Stimulated activated effector memory CD8-positive, alpha-beta T cell treated with anti-CD3 and anti-CD28 coated beads, Interleukin-12 subunit alpha, Interleukin-12 subunit beta, amount 100 ng/mL, for 72 hours (primary cell): ENCODE measurements at regions not wholly inside any gene's neighbourhood (a gene's known extent, or its start where the extent isn't known, plus 50 kb on each side); places are given as distances from the start of the nearest gene placed in this dataset.

Experiments used
- ATAC-seq: fragments of 150-1000 bp; cut with Tn5 transposase; 2 replicates; pipeline ENCODE4 v1.10.0; 2021
- DNase-seq, 2 donors: peaks; one replicate each; pipeline ENCODE4 v3.0.0; 2021 to 2022; ENCODE audit warnings: low spot score in 2 of 2
- H3K27ac Mint-ChIP-seq: one replicate; pipeline ENCODE4 v1.8.0; 2022; ENCODE audit warnings: mild to moderate bottlenecking, mixed read lengths
- H3K36me3 Mint-ChIP-seq: one replicate; pipeline ENCODE4 v1.8.0; 2022; ENCODE audit warnings: mild to moderate bottlenecking, mixed read lengths
- H3K4me1 Mint-ChIP-seq: one replicate; pipeline ENCODE4 v1.8.0; 2022; ENCODE audit warnings: mixed read lengths
- H3K4me3 Mint-ChIP-seq: one replicate; pipeline ENCODE4 v1.8.0; 2022; ENCODE audit warnings: mild to moderate bottlenecking, mixed read lengths
- H3K9me3 Mint-ChIP-seq: one replicate; pipeline ENCODE4 v1.8.0; 2022; ENCODE audit warnings: mixed read lengths

DNA sequence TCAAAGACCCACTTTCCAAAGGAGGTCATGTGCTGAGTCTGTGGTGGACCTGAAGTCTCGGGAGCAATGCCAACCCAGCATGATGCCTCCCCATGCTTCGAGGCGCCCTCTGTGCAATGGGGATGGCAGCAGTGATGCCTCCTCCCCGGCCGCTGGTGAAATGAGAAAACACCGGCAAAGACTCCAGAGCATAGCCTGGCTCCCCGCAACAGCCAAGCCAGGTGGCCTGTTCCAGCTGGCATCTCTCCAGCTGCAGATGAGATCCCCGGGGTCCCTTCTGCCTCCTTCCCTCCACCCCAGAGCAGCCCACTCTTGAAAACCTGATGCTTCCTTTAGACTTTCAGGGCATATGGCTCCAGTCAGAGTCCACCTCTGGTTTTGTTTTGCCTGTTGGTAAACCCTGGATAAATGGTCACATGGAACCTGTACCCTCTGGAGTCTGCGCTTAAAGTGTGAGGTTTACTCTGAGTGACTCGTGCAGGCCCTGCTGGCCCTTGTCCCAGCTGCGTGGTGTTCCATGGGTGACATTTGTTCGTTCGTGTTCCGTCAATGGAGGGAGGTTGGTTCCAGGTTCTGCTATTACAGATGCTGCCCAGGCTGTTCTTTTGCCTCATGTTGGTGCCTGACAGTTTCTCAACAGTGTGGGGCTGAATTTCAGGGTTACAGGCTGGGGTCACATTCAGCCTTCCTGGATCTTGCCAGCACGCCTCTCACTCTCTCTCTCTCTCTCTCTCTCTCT lies 181.8 kb upstream of the CIBAR2 start:
- Mint-ChIP-seq H3K4me1 (no peaks in the 10 kb centered on the region), H3K9me3 (no peaks in the 10 kb centered on the region), H3K36me3 (peaks cover 5% of the 10 kb centered on the region), H3K27ac (no peak overlapping the region), H3K4me3 (no peak overlapping the region)
- ATAC-seq (no peak), DNase-seq (no peak)

DNA sequence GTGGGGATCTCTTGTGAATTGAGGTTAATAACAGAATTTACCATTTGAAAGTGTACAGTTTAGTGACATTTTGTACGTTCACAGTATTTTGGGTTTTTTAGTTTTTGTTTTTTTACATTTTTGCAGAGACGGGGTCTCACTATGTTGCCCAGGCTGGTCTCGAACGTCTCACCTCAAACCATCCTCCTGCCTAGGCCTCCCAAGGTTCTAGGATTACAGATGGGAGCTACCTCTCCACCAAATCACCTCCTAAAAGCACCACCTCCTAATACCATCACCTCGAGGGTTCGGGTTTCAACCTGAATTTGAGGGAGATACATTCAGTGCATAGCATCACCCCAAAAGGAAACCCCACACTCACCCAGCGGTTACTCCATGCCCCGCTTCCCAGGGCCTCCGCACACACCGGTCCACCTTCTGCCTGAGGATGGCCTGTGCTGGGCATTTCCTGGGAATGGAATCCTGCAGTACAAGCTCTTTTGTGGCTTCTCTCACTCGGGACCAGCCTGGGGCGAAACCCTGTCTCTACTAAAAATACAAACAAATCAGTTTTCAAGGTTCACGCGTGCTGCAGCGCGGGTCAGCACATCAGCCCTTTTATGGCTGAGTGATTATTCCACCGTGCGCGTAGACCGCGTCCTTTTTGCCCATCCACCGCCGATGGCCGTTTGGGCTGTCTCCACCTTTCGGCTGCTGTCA lies 182.7 kb upstream of the CIBAR2 start:
- Mint-ChIP-seq H3K4me1 (no peaks in the 10 kb centered on the region), H3K9me3 (no peaks in the 10 kb centered on the region), H3K4me3 (no peak overlapping the region), H3K27ac (no peak overlapping the region), H3K36me3 (peaks cover 5% of the 10 kb centered on the region)
- no peak for DNase-seq
- ATAC-seq, result no peak

DNA sequence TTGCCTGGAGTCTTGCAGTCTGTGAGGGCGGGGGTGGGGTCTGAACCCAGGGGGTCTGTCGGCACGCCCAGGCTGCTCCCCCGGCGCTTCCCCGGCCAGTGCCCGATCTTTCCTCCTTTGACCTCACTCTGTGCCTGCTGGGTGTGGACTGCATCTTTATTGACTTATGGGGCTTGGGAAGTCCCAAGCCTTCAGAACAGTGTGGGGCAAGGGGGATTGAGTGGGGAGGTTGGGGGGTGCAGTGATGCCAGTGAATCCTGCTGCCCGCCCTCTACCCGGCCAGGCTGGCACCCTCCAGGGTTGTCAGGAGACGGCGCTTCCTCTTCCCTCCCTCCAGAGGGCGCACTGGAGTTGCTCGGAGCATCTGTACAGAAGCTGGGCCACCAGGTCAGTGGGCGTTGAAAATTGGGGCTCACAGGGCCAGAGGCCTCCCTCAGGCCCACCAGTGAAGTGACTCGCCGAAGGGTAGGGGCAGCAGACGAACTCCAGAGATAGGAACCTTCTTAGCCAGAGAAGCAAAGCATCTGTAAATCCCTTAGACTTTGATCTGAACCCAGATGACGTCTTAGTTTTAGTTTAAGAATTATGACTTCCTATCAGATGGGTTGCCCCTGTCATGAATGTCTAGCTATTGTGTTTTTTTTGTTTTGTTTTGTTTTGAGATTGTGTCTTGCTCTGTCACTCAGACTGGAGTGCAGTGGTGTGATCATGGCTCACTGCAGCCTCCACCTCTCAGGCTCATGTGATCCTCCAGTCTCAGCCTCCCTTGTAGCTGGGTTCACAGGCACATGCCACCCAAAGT lies 184.8 kb upstream of the CIBAR2 start:
- H3K4me1 Mint-ChIP-seq, result no peaks in the 10 kb centered on the region
- H3K9me3 Mint-ChIP-seq, result no peaks in the 10 kb centered on the region
- peaks cover 5% of the 10 kb centered on the region for H3K36me3 Mint-ChIP-seq
- ATAC-seq (peak; percentile 74), DNase-seq (peak; percentile 54 to 76)
- H3K4me3 Mint-ChIP-seq, result no peak overlapping the region
- H3K27ac Mint-ChIP-seq, result no peak overlapping the region

DNA sequence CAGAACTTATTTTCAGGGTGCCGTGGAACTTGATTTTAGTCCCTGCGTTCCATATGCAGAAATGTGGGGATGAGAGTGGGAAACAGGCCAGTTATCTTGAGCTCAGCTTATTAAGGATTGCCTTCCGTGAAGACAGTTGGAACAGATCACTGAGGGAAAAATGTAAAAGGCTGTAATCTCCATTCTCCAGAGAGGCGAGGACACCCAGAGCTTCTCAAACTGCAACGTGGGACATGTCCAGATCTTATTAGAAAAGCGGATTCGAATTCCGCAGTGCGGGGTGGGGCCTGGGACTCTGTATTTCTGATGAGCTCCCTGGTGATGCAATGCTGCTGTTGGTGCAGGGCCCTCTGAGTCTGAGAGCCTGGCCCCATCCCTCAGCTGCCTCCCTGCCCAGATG lies 185.6 kb upstream of the CIBAR2 start:
- no peak for DNase-seq
- Mint-ChIP-seq H3K36me3 (peaks cover 5% of the 10 kb centered on the region), H3K27ac (no peak overlapping the region), H3K4me3 (no peak overlapping the region), H3K4me1 (peaks cover 4% of the 10 kb centered on the region), H3K9me3 (no peaks in the 10 kb centered on the region)
- no peak for ATAC-seq

DNA sequence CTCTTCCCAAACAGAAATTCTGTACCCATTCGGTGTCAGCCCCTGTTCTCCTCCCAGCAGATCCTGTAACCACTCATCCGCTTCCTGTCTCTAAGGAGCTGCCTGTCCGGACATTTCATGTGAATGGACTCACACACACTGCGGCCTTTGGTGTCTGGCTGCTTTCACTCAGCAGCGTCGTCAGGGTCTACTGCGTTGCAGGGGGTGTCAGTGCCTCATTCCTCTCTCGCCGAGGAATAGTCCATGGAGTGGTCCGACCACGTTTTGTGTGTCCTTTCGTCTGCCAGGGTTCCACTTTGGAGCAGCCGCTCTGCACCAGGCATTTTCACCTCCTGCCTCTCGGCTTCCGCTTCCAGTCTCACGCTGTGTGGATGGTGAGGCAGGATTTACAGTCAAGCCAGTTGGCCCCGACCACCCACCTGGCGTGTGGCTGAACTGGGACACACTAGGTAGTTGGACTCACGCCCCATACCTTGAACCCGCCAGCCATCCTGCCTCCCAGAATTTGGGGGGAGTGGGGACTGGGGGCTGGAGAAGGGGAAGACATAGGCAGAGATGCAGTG lies 188.2 kb upstream of the CIBAR2 start:
- H3K4me1 Mint-ChIP-seq, result peaks cover 12% of the 10 kb centered on the region
- no peaks in the 10 kb centered on the region for H3K36me3 Mint-ChIP-seq
- ATAC-seq, result no peak
- no peaks in the 10 kb centered on the region for H3K9me3 Mint-ChIP-seq
- no peak overlapping the region for H3K27ac Mint-ChIP-seq
- H3K4me3 Mint-ChIP-seq, result no peak overlapping the region
- DNase-seq, result no peak

DNA sequence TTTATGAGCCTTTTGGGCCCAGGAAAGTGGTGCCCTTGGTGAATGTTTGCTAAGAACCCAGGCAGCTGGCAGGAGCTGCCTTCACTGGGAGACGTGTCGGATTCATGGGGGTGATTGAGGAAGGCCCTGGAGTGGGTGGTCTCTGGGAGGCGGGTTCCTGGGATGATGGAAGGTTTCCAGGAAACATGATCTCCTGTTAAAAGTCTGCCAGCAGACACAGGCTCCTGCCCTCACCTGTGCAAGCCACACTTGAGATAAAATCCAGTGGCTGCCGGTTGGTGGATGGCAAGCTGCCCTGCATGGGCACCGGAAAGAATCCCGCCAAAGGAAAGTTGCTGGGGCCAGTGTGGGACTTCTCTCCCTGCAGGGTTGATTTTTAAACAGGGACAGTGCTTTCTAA lies 189.0 kb upstream of the CIBAR2 start:
- Mint-ChIP-seq H3K4me3 (no peak overlapping the region), H3K27ac (no peak overlapping the region), H3K9me3 (no peaks in the 10 kb centered on the region), H3K4me1 (peaks cover 17% of the 10 kb centered on the region), H3K36me3 (no peaks in the 10 kb centered on the region)
- DNase-seq (no peak), ATAC-seq (no peak)

DNA sequence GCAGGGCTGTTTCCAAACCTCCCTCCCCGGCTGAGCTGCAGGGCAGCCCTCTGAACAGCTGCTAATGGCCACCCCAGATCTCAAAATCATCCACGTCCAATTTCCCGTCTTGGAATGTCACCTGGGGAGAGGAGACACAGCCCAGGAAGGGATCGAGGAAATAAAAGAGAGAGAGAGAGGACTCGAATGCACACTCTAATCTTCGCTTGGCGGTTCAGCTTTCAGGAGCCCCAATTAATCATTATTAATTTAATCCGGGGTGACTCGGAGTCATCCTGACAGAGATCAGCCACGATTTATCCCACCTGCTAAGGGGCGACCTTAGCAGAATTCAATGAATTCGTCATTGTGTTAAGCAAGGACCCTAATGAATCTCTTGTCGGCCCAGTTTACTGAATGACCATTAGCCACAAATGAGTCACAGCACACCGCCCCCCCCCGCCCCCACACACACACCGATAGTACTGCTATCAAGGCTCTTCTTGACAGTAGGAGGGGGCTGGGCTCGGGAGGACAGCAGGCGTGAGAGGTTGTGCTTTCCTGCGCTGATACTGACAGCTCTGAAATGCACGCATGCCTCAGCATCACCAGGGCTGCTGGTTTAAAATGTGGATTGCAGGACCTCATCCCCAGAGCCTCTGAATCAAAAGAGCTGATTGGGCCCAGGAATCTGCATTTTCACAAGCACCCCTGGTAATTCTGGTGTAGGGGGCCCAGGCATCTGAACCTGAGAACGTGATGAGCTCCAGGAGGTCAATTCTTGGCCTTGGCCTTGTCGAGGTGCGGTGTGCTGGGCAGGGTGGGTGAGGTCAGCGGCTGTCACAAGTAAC lies 190.0 kb upstream of the CIBAR2 start:
- no peaks in the 10 kb centered on the region for H3K9me3 Mint-ChIP-seq
- H3K27ac Mint-ChIP-seq, result no peak overlapping the region
- ATAC-seq (no peak), DNase-seq (no peak)
- peaks cover 20% of the 10 kb centered on the region for H3K4me1 Mint-ChIP-seq
- H3K4me3 Mint-ChIP-seq, result no peak overlapping the region
- H3K36me3 Mint-ChIP-seq, result no peaks in the 10 kb centered on the region

DNA sequence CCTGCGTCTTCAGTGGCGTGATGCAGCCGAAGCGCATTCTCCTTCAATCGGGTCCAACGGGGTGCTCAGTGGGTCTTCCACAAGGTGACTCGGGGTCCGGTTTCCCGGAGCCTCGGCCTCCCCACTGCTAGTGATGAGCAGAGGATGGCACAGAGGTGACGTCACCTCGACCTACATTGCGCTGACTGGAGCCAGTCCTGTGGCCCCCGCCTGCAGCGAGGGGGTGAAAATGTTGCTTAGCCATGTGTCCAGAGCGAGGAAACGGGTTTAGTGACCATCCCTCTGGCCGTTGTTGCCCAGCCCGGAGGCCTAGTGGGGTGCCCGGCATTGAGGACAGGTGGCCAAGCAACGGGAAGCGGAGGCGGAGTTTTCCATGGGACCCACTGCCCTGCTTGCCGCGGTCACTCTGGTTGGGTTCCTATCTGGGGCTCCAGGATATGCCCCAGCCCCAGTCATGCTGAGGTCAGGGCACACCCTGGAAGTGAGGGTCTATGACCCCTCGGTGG lies 190.6 kb upstream of the CIBAR2 start:
- H3K4me1 Mint-ChIP-seq, result peaks cover 20% of the 10 kb centered on the region
- peak overlapping the region; percentile 54 for H3K4me3 Mint-ChIP-seq
- no peaks in the 10 kb centered on the region for H3K9me3 Mint-ChIP-seq
- H3K36me3 Mint-ChIP-seq, result no peaks in the 10 kb centered on the region
- no peak overlapping the region for H3K27ac Mint-ChIP-seq
- ATAC-seq (no peak), DNase-seq (no peak)

DNA sequence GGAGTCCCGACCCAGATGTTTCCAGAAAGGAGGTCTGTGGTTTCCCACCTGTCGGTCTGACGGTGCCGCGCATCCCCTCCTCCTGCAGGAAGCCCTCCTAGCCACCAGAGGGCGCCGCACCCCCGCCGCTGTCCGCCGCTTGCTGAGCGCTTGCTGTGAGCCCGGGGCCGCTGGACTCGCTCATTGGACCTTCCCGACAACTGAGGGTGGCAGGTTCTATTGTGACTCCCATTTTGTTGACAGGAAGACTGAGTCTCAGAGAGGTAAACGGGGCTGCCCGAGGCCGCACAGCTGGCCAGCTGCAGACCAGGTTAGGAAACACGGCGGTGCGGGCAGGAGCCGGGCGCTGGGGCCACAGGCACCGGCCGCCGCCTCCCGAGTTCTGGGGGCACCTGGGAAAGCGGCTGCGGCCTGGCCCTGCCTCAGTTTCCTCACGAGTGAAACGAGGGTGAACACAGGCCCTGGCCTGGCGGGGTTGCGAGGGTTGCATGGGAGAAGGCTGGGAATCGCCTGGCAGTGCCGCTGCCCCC lies 191.1 kb upstream of the CIBAR2 start:
- peak overlapping the region; percentile 54 for H3K4me3 Mint-ChIP-seq
- peak; percentile 69 to 87 for DNase-seq

DNA sequence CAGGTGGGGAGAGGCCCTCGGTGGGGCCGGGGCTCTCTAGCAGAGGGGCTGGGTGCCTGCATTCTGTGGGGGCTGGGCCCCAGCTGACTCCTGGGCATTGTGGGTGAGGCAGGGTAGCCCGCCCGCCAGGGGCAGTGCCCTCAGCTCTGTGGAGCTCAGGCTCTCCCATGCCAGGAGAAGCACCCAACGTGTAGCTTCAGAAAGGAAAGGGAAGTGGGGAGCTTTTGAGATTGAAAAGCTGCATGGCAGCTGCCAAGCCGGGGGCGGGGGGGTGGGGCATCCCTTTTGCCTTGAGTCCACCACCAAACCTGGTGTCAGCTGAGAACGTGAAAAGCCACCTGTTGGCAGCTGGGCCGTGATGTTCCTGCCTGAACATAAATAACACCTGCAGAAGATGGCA lies 192.1 kb upstream of the CIBAR2 start:
- Mint-ChIP-seq H3K36me3 (no peaks in the 10 kb centered on the region), H3K4me1 (peaks cover 20% of the 10 kb centered on the region), H3K9me3 (no peaks in the 10 kb centered on the region), H3K27ac (no peak overlapping the region), H3K4me3 (no peak overlapping the region)
- DNase-seq (no peak), ATAC-seq (no peak)

More for the DNA sequence above, 191.1 kb upstream of the CIBAR2 start:
- Mint-ChIP-seq H3K9me3 (no peaks in the 10 kb centered on the region), H3K36me3 (no peaks in the 10 kb centered on the region), H3K27ac (no peak overlapping the region), H3K4me1 (peaks cover 20% of the 10 kb centered on the region)
- ATAC-seq, result peak; percentile 48

DNA sequence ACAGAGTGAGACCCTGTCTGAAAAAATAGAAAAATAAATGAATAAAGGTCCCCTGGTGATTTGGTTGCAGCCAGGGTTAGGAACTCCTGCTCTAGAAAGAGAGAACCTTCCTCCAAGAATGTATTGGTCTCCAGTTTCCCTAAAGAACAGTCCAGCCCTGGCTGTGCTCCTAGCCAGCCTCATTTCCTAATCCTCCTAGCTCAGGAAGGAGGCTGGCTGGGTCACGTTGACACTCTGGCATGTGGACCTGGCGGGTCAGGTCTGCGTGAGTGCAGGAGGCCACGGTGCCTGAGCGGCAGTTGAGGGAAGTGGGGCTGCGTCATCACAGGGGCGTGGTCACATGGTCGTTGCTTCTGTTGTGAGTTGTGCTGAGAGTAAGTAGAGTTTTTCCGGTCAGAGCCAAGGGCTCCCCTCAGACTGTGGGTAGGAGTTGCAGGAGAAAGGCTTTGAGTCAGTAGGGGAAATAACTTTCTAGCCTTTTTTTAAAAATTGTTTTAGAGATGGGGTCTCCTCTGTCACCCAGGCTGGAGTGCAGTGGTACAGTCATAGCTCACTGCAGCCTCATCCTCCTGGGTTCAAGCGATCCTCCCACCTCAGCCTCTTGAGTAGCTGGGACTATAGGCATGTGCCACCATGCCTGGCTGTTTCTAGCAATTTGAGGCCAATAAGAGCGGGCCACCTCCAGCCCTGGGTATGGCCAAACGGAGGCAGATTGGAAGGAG lies 194.0 kb upstream of the CIBAR2 start:
- peak overlapping the region; percentile 16 for H3K4me3 Mint-ChIP-seq
- peak overlapping the region; percentile 19 for H3K27ac Mint-ChIP-seq
- ATAC-seq (peak; percentile 90), DNase-seq (peak; percentile 46 to 83)
- no peaks in the 10 kb centered on the region for H3K36me3 Mint-ChIP-seq
- H3K9me3 Mint-ChIP-seq, result no peaks in the 10 kb centered on the region
- H3K4me1 Mint-ChIP-seq, result peaks cover 25% of the 10 kb centered on the region

DNA sequence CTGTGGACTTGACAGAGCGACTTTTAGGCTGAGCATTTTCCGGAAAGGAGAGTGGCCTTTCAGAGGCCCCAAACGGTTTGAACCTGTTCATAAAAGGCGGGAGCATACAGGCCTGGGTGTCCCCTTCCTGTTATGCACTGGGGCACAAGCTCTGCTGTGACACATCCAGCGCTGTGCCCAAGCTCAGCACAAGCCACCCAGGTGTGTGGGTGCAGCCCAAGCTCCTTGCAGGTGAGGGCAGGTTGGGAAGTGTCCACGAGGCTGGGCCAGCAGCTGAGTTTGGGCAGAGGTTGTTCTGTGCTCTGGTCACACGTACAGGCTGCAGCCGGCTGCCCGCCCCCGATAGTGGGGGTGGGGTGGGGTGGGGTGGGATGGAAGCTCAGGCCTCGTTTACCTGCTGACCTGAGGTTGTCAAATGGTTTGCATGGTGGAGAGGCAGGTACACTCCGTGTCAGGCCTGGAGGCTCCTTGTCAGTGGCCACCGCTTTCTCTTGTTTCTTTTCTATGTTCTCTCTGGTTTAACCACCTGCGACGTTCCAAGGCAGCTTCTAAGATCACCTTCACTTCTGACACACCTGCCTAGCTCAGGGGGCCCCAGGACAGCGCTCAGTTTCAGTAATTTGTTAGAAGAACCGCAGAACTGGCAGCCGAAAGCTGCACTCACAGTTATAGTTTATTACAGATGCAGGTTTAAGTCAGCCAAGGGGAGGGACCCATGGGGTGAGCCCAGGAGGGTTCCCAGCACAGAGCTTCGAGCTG lies 194.7 kb upstream of the CIBAR2 start:
- DNase-seq, result no peak
- Mint-ChIP-seq H3K36me3 (no peaks in the 10 kb centered on the region), H3K4me3 (no peak overlapping the region), H3K9me3 (no peaks in the 10 kb centered on the region), H3K4me1 (peaks cover 30% of the 10 kb centered on the region), H3K27ac (peak overlapping the region; percentile 19)
- ATAC-seq, result no peak

DNA sequence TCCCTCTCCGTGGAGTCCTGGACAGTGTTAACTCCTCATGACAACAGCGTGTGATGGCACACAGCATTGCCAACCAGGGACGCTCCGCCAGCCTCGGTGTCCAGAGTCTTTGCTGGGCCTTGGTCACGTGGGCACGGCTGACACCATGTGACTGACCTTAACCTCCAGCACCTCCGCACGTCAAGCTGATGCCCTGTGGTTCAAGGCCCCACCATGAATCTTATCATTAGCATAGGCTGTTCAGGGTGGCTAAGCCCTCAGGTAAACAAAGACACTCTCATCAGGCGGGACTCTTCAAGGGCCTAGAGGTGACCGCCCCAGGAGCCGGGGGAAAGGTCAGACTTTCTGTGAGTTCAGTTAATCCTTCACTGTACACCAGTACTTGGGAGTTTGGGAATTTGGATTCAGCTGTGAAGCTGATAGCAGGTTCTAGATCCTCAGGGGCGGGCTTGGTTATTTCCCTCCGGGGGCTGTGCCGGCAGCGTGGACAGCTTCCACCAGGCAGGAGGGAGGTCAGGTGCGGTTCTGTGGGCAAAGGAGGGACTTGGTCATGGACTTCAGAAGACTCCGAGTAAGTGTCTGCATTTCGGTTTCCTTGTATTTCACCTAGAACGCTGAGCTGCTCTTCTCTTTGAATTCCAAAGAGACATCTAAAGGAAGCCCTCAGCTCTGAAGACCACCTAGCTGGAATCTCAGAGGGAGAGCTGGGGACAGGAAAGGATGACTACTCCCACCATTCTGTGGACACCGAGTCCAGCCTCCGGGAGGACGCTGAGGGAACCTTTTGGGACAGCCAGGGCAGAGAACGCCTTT lies 195.5 kb upstream of the CIBAR2 start:
- DNase-seq (no peak), ATAC-seq (no peak)
- H3K27ac Mint-ChIP-seq, result no peak overlapping the region
- H3K4me1 Mint-ChIP-seq, result peaks cover 27% of the 10 kb centered on the region
- H3K36me3 Mint-ChIP-seq, result no peaks in the 10 kb centered on the region
- H3K9me3 Mint-ChIP-seq, result no peaks in the 10 kb centered on the region
- no peak overlapping the region for H3K4me3 Mint-ChIP-seq
